ENCODE measurements at regions not wholly inside any gene's neighbourhood (a gene's known extent, or its start where the extent isn't known, plus 50 kb on each side); places are given as distances from the start of the nearest gene placed in this dataset.
A peak's percentile ranks its signal among the peaks of the same experiment; 100 is the strongest.

GRCh38 chr22:18731075-18731666 is 119.5 kb upstream of the RIMBP3 start:
- DNase-seq (ENCODE audit: low read depth in 2 of 2) = no peak

GRCh38 chr22:18730410-18730809 is 118.7 kb upstream of the RIMBP3 start:
- peak in 1 of 2 donors; percentile 35 for DNase-seq (ENCODE audit: low read depth in 2 of 2)
